D721Med (cell line): ENCODE measurements at regions not wholly inside any gene's neighbourhood (a gene's known extent, or its start where the extent isn't known, plus 50 kb on each side); places are given as distances from the start of the nearest gene placed in this dataset.

Experiments used
- DNase-seq: peaks from one replicate; pipeline ENCODE4 v3.0.0; 2011; ENCODE audit warnings: low spot score; ENCODE audit not compliant: insufficient read length
- FAIRE-seq: peaks from 2 replicates; lab custom pipeline; 2011; peaks lifted over from hg19 to GRCh38; lab: Jason Lieb, UNC
- TF ChIP-seq, protein P1 (sequence below): IDR thresholded peaks from 2 replicates; pipeline ENCODE4 v1.5.1; 2012; ENCODE audit warnings: mild to moderate bottlenecking, control low read depth; ENCODE audit not compliant: insufficient read depth; ENCODE audit errors: missing control alignments

DNA sequence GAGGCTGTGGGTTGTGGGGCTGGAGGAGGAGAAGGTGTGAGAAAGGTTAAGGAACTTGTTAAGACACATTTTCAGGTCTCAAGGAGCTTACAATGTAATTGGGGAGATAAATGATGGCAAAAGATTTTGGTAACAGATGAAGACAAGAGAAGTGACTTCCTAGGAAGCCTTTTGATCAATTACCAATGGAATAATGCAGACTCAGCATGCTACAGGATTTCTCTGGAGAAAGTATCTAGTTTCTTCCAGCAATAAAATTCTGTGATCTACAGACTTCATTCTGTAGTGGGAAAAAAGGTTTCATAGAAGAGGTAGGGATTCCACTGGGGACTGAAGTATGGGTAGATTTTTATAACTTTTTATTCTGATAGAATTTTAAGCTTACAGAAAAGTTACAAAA lies 184.2 kb upstream of the RHOBTB1 start:
- no peak for FAIRE-seq
- TF ChIP-seq, protein P1, sequence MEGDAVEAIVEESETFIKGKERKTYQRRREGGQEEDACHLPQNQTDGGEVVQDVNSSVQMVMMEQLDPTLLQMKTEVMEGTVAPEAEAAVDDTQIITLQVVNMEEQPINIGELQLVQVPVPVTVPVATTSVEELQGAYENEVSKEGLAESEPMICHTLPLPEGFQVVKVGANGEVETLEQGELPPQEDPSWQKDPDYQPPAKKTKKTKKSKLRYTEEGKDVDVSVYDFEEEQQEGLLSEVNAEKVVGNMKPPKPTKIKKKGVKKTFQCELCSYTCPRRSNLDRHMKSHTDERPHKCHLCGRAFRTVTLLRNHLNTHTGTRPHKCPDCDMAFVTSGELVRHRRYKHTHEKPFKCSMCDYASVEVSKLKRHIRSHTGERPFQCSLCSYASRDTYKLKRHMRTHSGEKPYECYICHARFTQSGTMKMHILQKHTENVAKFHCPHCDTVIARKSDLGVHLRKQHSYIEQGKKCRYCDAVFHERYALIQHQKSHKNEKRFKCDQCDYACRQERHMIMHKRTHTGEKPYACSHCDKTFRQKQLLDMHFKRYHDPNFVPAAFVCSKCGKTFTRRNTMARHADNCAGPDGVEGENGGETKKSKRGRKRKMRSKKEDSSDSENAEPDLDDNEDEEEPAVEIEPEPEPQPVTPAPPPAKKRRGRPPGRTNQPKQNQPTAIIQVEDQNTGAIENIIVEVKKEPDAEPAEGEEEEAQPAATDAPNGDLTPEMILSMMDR, result no peak
- DNase-seq, result no peak

DNA sequence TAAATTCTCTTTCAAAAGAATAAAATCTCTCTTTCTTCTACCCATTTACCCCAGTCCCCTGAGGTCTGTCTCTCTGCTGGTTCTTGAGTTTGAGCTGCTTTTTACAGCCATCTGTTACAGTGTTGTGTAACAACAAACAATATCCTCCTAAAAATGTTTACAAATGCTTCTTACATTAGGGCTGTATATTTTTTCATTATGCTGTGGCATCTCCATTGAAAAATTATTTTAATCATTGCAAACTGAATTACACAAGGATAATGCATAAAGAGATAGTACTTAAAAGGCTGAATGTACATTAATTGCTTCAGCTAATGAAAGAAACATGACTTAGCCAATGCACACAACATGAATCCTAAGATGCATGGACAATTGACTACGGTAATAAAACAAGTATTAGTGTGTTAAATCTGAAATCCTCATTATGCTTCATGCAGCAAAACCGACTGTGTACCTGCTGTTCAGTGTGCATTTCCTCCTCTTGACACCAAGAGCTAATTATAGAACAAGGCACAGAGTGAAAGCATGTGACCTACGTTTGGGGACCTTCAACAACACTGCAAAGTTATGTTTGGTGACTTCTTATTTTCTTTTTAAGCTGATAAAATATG lies 181.7 kb upstream of the RHOBTB1 start:
- no peak for DNase-seq
- peak; percentile 80 for FAIRE-seq
- TF ChIP-seq, protein P1, result no peak

DNA sequence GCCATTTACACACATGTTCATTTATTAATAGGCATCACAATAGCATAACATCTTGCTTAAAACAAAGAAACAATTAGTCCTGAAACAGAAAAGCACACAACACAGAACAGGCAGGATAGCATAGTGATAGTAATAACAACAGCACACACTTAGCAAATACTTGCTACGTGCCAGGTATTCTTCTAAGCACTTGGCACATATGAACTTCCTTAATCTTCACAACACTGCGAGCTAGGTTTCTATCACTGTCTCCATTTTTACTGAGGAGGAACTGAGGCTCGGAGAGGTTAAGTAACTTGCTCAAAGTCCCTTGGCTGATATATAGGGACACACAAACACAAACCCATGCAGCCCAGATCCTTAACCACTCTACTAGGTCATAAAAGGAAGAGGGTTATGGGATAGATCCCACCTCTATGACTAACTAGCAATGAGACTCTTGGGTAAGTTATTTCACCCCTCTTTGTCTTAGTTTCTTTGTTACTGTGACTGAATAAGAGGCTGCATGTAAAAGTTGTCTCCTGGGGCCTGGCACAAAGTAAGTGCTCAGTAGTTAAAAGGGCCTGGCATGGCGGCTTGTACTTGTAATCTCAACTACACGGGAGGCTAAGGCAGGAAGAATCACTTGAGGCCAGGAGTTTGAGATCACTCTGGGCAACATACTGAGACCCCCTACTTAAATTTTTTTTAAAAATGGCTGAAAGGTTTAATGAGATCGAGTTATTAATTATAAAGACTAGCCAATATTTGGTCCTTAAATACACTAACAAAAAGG lies 181.0 kb upstream of the RHOBTB1 start:
- no peak for DNase-seq
- TF ChIP-seq, protein P1, result no peak
- no peak for FAIRE-seq

DNA sequence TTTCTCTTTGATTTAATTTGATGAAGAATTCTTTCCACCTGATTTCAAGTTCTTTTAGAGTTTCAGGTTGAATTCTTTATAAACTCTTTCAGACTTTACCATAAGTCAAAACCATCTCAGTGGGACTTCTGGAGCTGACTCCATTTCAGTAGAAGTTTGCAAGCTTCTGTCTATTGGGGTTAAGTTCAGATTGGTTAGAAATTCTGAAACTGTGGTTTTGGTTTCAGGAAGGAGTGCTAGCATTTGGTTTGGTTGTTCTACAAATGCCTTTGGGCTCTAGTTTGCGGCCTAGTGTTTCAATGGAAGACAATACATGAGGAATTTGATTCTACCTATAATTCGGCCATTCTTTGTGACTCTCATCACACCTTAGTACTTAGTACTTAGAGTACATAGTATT lies 176.8 kb upstream of the RHOBTB1 start:
- DNase-seq (no peak), FAIRE-seq (no peak)
- TF ChIP-seq, protein P1, result no peak

DNA sequence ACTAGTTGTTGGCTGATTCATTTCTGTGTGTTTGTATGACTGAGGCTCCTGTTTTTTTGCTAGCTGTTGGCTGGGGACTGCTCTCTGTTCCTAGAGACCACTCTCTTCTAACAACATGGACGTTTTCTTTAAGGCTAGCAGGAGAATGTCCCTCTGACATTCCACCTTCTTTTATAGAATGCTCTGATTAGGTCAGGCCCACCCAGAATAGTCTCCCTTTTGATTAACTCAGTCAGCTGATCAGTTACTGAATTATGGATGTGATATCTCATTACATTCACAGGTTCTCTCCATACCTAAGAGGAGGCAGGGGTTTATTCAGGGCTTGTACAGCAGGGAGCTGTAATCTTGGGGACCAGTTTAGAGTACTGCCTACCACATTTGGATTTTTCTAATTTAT lies 175.6 kb upstream of the RHOBTB1 start:
- DNase-seq, result no peak
- FAIRE-seq, result no peak
- TF ChIP-seq, protein P1, result no peak

DNA sequence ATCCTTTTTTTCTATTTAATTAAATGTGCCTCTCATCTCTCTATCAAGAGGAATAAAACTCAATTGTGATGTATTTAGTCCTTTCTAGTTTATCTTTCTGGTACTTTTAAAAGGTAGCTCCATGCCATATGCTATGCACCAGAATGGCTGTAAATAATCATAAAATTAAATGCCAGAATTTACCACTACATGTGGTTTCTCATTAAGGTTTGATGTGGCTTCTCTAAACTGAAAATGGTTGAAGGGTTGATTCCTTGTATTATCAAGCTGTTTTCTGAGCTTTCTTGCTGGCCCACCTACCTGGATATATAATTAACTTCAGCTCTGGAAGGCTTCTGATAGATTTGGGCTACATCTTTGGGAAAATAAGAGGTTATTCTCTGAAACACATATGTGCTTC lies 171.9 kb upstream of the RHOBTB1 start:
- DNase-seq (no peak), FAIRE-seq (no peak)
- TF ChIP-seq, protein P1, result no peak

DNA sequence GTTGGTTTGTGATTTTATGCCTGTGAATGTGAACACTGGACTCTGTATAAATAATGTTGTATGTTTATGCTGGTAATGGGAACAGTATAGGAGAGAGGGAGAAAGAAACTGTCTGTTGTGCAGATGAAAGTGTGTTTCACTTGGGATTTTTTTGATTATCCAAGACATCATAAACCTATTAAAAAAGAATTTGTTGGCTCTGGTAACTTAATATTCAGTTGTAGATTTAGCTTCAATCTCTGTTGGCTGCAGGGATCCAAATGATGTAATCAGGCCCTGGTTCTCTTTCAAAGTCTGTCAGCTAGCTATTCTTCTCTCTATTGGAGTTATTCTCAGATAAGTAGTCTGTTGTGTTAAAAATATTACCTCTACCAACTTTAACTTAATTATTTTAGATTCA lies 168.8 kb upstream of the RHOBTB1 start:
- no peak for FAIRE-seq
- TF ChIP-seq, protein P1, result no peak
- no peak for DNase-seq
